GM08714 (cell line): ENCODE measurements at regions not wholly inside any gene's neighbourhood (a gene's known extent, or its start where the extent isn't known, plus 50 kb on each side); places are given as distances from the start of the nearest gene placed in this dataset.
A peak's percentile ranks its signal among the peaks of the same experiment; 100 is the strongest.
"Not testable (repeated sequence)": the region's sequence is repeated elsewhere in the genome, so short reads cannot be mapped to it uniquely, and the experiment has no call there.

Experiments used
- H3K4me3 ChIP-seq: fragments of 200-500 bp; sonication (Bioruptor generic); 2 replicates; pipeline ENCODE4 v1.5.1; 2014; ENCODE audit warnings: mild to moderate bottlenecking, low read length, inconsistent platforms
- ZNF274 ChIP-seq: IDR thresholded peaks from 2 replicates; pipeline ENCODE4 v1.6.1; 2012; ENCODE audit warnings: mild to moderate bottlenecking, low read depth, low read length

DNA sequence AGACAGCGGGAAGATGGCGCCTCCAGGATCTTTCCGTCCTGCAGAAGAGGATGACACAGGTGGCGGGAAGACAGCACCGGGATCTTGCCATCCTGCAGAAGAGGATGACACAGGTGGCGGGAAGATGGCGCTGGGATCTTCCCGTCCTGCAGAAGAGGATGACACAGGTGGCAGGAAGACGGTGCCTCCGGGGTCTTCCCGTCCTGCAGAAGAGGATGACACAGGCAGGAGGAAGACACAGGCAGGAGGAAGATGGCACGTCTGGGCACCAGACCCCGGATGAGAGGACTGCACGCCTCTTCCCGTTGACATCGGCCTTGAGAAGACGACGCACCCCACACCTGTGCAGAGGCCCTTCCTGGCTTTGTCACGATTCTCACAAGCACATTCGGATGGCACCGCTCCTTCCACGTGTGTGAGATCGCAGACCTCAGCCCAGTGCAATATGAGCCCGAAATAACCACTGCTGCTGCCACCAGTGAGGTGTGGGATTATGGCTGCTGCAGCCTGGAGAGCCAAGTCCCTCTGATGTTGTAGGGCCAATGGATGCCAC lies 79.4 kb upstream of the SNTG2 start:
- no peak overlapping the region for H3K4me3 ChIP-seq
- no peak for TF ChIP-seq ZNF274

DNA sequence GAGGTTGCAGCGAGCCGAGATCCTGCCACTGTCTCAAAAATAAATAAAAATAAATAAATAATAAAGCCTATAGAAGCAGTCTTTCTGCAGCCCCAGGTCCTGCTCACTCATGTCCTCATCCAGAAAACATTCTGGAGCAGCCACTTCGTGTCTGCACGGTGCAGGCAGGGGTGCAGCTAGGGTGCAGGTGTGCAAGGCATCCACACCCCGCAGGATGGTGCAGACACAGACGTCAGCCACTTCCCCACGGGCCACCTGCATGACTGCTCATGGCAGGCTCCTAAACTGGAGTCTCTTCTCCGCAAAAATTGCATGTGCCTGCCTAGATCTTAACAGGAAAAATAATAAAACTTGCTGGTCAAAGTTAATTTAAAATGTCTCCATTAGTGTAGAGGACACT lies 80.2 kb upstream of the SNTG2 start:
- TF ChIP-seq ZNF274 = no peak
- no peak overlapping the region for H3K4me3 ChIP-seq

DNA sequence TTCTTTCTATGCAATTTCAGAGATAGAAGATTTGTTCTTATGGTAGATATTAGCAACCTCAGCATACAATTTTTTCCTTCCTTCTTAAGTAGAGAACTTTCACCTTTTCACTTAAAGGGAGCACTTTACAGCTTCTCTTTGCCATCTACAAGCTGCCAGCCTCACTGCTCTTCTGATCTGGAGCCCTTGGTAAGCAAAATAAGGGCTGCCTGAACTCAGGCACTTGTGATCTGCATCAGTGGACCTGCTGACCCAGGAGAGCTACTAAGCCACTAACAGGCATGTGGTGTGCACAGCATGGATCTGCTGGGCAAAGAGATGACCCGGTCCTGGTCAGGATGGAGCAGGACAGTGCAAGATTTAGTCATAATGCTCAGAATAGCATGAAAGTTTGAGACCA lies 80.8 kb upstream of the SNTG2 start:
- no peak overlapping the region for H3K4me3 ChIP-seq
- no peak for TF ChIP-seq ZNF274

DNA sequence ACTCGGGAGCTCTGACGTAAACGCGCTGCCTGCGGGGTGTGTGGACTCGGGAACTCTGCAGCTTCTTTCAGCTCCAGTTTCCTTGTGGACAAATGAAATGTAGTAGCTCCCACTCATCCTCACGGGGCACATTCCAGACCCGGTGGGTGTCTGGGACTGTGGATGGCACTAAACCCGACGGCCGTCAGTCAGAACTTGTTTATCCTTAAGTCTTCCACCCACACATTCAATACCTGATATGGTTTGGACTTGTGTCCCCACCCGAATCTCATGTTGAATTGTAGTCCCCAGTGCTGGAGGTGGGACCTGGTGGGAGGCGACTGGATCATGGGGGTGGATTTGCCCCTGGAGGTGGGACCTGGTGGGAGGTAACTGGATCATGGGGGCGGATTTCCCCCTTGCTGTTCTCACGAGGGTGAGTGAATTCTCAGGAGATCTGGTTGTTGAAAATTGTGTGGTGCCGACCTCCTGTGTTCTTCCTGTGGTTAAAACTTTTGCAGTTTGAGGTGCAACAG lies 81.2 kb upstream of the SNTG2 start:
- no peak for TF ChIP-seq ZNF274
- H3K4me3 ChIP-seq = peak overlapping the region; percentile 13; the same call in 1 of the 2 replicates

DNA sequence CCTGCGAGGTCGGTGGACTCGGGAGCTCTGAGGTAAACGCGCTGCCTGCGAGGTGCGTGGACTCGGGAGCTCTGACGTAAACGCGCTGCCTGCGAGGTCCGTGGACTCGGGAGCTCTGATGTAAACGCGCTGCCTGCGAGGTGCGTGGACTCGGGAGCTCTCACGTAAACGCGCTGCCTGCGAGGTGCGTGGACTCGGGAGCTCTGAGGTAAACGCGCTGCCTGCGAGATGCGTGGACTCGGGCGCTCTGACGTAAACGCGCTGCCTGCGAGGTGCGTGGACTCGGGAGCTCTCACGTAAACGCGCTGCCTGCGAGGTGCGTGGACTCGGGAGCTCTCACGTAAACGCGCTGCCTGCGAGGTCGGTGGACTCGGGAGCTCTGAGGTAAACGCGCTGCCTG lies 81.8 kb upstream of the SNTG2 start:
- not testable (repeated sequence) for H3K4me3 ChIP-seq

DNA sequence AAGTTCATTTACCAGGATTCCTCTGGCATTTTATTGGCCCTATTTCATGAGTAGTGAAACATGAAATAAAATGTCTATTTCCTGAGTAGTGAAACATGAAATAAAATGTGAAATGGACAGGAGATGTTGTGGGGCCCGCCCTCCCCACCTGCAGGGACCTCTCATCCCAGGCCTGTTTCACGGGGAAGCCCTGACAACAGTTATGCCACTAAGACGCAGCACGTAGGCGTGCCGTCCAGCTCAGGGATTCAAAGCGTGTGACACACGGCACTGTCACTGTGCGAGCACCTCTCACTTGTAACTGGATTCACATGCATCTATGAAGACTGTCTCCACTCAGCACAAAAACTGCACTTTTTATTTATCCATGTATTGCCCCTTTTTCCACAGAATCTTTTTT lies 83.4 kb upstream of the SNTG2 start:
- no peak for TF ChIP-seq ZNF274
- H3K4me3 ChIP-seq = no peak overlapping the region

DNA sequence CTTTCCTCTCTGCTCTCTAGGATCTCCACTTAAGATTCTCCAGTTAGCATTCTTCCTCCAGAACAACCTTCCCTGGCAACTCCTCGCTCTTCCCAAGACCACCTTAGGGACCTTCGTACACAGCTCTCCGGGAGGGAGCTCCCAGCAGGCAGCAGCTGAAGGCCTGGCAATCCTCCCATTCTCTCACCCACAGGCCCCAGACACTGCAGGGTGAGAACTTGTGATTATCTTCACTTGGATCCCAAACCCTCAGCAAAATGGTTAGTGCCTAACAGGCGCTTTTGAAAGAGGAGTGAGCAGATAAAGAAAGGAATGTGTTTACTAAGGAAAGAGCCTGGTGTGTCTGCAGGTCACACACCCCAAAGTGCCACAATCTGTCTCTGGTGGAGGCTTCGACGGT lies 83.8 kb upstream of the SNTG2 start:
- no peak overlapping the region for H3K4me3 ChIP-seq
- no peak for TF ChIP-seq ZNF274

DNA sequence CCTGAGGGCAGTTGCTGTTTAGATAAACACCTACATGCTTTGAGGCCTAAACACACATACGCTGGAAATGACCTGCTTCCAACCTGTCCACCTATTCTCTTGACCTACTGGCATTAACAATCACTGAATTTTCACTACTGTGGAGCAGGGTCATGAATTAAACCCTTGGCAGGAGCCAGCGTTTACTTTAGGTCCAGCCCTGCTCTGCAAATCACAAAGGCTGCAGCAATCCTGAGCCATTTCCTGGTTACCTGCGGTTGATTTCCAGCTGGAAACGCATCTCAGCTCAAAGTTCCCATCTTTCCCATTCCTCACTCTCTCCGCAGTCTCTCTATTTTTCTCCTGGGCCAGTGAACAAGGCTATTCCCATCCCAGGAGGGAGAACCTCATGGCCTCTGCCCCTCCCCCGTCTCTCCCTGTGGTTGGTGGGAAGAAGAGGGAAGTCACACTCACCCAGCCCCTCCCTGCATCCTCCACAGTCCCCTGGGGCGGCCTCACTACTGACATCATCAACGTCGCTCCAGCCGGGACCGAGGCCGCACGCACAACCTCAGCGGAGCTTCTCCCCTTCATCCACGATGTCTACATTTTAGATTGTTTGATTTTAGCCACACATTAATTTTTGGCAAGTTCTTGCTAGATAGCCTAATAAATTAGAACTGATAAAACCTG lies 84.5 kb upstream of the SNTG2 start:
- TF ChIP-seq ZNF274 = no peak
- no peak overlapping the region for H3K4me3 ChIP-seq

DNA sequence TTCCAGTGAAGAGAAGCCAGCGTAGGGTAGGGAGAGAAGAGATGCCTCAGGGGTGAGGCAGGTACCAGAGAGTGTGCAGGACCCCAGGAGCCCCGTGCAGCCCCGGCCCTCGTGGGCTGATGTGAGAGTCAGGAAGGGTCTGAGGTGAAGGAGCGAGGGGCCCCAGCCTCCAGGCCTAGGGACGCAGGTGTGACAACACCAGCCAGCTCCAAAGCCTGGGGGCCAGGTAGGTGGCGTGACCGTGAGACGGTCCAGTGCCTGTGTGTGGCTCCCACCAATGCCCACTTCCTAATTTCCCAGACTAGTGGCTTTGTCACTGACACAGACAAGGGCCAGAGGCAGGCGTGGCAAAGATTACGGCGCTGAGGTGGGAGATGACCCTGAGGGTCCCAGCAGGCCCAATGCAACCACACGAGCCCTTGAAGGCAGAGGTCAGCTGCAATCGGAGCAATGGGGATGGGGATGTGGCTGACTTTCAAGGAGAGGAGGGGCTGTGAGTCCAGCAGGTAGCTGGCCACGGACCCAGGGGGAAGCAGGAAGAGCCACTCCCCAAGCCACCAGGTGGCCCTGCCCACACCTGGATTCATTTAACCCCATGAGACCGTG lies 86.0 kb upstream of the SNTG2 start:
- no peak for TF ChIP-seq ZNF274
- no peak overlapping the region for H3K4me3 ChIP-seq

DNA sequence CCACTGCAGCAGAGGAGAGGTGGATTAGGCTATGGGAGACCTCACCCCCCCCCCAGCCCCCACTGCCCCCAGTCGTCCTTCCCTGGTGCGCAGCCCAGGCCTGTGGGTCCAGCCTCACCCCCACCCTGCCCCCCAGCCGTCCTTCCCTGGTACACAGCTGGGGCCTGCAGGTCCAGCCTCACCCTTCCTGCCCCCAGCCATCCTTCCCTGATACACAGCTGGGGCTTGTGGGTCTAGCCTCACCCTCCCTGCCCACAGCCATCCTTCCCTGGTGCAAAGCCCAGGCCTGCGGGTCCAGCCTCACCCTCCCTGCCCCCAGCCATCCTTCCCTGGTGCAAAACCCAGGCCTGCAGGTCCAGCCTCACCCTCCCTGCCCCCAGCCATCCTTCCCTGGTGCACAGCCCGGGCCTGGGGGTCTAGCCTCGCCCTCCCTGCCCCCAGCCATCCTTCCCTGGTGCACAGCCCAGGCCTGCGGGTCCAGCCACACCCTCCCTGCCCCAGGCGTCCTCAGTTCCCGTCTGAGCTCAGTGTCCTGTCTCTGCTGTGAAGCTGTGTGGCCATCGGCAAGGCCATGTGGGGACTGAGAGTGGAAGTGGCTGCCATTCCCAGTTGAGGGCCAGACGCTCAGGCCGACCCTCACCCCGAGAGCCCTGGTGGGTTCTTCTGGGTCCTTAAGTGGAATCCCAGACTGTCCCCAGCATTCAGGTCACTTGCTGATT lies 86.8 kb upstream of the SNTG2 start:
- no peak for TF ChIP-seq ZNF274
- no peak overlapping the region for H3K4me3 ChIP-seq

DNA sequence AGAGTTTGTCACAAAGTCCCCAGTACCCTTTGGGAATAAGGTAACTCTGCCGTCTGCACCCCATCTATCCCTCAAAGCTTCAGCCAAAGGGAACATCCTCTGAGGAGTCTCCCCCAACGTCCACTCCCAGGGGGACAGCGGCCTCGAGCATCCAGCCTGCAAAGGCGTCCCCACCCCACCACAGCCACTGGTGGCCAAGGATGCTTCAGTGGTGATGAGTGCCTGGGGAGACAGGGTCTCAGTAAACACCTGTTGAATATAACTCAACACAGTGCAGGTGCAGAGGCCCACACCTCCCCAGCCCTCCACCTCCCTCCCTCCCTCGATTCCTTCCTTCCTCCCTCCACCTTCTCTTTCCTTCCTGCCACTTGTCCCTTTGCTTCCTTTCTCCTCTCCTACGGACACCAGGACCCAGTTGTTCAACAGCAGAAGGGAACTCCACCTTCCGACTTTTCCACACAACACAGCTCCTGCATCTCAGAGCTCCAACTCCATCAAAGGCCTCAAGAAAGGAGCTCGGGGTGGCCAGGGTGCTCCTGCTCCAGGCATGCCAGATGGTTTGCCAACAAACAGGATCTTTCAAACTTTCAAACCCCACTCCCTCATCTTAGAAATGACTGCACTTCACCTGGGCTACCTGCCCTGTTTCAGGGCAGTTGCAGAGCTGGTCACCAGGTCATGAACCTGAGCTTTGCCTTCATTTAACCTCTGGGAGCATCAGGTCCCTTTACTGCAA lies 87.8 kb upstream of the SNTG2 start:
- no peak for TF ChIP-seq ZNF274
- H3K4me3 ChIP-seq = no peak overlapping the region

DNA sequence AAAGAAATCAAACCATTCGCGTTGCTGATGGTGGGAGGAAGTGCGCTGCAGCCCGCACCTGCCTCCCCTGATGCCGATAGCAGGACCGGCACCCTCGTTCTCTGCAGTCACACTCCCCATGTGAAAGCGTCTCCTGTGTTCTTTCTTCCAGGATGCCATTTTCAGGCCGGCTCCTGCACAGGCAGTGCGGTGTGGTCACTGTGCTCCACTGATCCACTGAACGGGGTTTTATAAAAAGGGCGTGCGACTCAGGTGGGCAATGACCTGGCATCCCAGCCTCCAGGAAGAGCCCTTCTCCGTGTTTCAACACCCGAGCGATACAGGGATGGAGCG lies 88.3 kb upstream of the SNTG2 start:
- TF ChIP-seq ZNF274 = no peak
- no peak overlapping the region for H3K4me3 ChIP-seq

DNA sequence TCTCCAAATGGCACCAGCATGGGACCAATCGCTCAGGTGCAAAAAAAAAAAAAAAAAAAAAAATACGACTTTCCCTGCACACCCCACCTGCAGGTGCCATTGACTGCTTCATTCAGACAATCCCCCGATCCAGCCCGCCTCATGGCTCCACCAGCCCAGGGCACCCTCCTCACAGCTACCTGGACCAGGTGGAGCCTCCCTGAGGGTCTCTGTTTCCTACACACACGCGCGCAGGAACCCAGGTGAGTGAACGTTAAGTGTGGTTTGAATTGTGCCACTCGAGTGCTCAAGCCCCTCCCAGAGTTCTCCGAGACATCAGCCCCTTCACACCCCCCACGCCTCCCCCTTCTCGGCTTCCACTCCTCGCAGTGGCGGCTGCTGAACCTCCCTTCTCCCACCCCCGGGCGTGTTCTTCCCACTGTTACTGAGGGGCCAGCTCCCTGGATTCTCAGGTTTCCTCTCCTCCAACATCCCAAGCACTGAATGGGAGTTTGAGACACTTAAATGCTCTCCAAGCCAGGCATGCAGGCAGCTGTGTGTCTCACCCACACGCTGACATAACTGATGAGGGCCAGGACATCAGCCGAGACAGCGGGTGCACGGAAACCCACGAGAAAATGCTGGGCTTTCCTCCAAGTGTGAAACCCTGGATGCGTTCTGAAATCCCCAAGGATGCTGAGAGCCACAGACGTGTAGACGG lies 88.8 kb upstream of the SNTG2 start:
- TF ChIP-seq ZNF274 = no peak
- H3K4me3 ChIP-seq = no peak overlapping the region
